Putamen (tissue), 1 donor: ENCODE measurements at regions not wholly inside any gene's neighbourhood (a gene's known extent, or its start where the extent isn't known, plus 50 kb on each side); places are given as distances from the start of the nearest gene placed in this dataset.

ENCODE experiments used
- DNase-seq: peaks from one replicate; pipeline ENCODE4 v3.0.0-alpha.2; 2016; ENCODE audit warnings: low spot score

- DNase-seq, result no peak
Measured at GRCh38 chr3:102748646-102749045, 313.8 kb downstream of the ZPLD1 start.

- no peak for DNase-seq
Measured at GRCh38 chr3:102750322-102750721, 315.5 kb downstream of the ZPLD1 start.

- DNase-seq, result no peak
Measured at GRCh38 chr3:102753901-102754300, 319.1 kb downstream of the ZPLD1 start.

GRCh38 chr3:102756706-102757105 lies 321.9 kb downstream of the ZPLD1 start:
- DNase-seq, result no peak

- no peak for DNase-seq
Measured at GRCh38 chr3:102757950-102758349, 323.1 kb downstream of the ZPLD1 start.

DNA sequence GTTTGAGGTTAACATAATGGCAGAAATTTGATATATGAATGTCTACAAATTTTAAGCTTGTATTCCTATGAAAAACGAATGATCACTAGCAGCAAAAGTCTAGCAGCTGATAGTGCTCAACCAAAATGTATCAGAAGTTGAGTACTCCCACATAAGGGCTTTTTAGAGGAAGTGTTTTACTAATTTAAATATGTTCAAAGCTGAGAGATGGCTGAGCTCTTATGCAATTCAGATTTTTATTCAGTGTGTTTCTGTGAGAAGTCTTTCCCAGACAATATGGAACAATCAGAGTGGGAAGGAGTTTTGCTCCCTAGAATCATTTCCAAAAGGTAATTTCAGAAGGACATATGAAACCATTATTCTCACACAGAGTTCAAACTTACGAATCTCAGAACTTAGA lies 327.0 kb downstream of the ZPLD1 start:
- DNase-seq, result peak; percentile 26

DNA sequence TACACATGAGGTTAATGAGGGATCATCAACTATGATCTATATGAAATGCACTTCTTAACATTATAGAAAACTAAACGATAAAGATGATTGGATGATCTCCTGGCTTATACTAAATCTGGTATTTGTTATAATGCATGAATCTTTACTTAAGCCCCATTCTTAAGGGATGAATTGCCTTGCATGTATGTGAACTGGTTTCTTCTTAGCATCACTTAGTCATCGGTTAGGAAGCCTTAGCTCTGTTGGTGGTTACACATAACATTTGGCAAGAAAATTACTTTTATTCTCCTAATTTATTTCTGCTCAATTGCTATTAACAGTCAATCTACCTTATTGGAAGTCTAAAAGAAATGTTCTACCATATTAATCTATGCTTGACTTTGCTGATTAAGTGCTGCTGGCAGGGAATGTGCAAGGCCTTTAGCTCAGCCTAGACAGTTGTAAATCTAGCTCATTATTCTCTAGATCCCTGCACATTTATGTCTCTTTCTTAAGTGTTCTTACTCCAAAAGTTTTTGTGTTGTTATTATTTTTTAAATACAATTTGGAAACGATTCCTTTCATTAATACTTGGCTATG lies 356.0 kb downstream of the ZPLD1 start:
- DNase-seq, result no peak

- no peak for DNase-seq
Measured at GRCh38 chr3:102791641-102792589, 357.1 kb downstream of the ZPLD1 start.

- no peak for DNase-seq
Measured at GRCh38 chr3:102796804-102797203, 362.0 kb downstream of the ZPLD1 start.

DNA sequence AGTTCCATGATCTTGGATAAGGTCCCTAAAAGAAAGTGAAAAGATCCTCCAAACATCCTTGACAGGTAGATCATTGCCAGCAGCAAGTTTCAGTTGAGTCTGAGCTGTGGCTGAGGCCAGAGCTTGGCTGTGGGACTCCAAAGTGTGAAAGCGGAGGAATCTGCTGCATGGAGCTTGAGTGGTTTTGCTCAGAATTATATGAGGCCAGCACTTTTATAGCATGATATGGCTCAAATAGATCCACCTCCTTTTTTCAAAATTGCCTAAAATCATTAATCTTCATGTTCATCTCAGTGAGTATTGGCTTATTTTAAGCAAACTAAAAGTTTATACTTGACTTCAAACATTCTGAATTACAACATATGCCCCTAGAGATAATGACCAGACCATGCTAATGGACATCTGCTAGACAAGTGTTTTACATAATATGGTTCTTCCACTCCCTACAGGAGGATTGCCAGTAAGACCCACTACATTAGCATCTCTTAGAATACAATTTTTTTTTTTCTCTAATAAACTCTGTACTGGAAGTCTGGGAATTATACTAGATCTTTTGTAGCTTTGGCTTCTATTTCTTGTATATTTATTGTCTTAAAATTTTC lies 368.1 kb downstream of the ZPLD1 start:
- no peak for DNase-seq

- DNase-seq, result no peak
Measured at GRCh38 chr3:102810937-102811336, 376.1 kb downstream of the ZPLD1 start.

DNA sequence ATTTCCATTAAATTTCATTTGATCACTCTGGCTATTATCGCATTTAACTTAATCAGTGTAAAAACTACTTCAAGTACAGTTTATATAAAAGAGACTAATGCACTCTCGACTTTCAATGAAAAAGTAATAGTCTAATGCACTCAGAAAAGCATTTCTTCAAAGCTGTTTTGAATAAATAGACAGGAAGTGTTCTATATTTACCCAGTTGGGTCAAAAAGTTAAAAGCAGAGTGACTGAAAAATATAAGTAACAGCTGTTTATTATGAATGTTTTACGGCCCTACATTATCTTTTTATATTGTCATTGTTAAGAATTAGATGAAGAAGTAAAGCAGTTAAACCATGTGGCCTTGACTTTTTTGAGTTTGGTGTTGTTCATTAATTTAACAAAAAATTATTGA lies 391.8 kb downstream of the ZPLD1 start:
- no peak for DNase-seq

GRCh38 chr3:102827386-102827785 lies 392.6 kb downstream of the ZPLD1 start:
- no peak for DNase-seq

GRCh38 chr3:102830415-102830814 lies 395.6 kb downstream of the ZPLD1 start:
- no peak for DNase-seq

- no peak for DNase-seq
Measured at GRCh38 chr3:102841866-102842265, 407.1 kb downstream of the ZPLD1 start.

GRCh38 chr3:102866845-102867244 lies 432.0 kb downstream of the ZPLD1 start:
- no peak for DNase-seq

GRCh38 chr3:102883515-102883914 lies 448.7 kb downstream of the ZPLD1 start:
- DNase-seq, result no peak

DNA sequence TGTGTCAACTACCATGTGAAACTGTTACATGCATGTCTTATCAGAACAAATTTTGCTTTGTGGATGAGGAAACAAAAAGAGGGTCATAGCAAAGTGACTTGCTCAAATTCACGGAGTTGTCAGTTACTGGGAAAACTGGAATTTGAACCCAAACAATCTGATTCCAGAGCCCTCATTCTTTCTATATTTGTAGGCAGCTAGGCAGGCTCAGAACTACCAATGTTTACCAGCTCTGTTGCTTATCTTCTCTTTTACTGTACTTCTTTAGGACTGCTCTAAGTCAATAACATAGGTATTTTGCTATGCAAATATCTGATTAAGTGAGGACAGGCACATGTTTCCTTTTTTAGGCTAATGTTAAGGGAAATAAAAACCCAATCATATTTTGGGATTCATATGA lies 450.5 kb downstream of the ZPLD1 start:
- no peak for DNase-seq

- DNase-seq, result no peak
Measured at GRCh38 chr3:102887431-102887830, 452.6 kb downstream of the ZPLD1 start.

- DNase-seq, result no peak
Measured at GRCh38 chr3:102896851-102897621, 462.2 kb downstream of the ZPLD1 start.

DNA sequence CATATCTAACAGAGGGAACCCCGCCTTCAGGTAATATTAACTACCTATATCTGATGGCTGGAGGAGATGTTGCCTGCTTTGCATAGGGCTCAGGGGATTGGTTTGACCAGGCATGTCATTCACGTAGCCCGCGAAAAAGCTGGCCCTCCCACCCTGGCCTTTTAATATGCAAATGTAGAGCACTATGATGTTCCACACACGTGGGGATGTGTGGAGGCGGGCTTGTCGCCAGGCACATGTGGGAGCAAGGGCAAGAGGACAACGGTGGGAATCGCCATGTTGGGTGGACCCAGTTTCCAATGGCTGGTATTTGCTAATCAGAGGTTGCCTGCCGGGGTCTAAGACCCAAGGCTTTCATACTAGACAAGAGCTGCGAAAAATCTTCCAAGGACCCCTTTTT lies 469.8 kb downstream of the ZPLD1 start:
- DNase-seq, result no peak

DNA sequence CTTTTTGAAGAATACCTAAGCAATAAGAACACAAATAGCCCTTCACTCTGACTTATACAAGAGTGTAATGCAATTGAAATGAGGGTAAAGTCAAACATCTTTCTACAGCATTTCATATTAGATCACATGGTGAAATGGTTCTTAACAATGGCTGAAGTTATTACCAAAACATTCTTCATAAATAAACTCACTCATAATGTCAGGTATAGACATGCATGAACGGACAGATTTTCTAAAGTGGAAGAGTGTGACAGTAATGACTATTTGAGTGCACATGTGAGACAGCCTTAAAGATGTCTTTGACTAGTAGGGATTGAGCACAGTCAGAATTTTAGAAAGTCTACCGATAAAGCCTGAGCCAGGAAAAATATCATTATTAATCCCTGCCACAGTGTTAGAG lies 471.0 kb downstream of the ZPLD1 start:
- no peak for DNase-seq
